ENCODE measurements at regions not wholly inside any gene's neighbourhood (a gene's known extent, or its start where the extent isn't known, plus 50 kb on each side); places are given as distances from the start of the nearest gene placed in this dataset.

DNA sequence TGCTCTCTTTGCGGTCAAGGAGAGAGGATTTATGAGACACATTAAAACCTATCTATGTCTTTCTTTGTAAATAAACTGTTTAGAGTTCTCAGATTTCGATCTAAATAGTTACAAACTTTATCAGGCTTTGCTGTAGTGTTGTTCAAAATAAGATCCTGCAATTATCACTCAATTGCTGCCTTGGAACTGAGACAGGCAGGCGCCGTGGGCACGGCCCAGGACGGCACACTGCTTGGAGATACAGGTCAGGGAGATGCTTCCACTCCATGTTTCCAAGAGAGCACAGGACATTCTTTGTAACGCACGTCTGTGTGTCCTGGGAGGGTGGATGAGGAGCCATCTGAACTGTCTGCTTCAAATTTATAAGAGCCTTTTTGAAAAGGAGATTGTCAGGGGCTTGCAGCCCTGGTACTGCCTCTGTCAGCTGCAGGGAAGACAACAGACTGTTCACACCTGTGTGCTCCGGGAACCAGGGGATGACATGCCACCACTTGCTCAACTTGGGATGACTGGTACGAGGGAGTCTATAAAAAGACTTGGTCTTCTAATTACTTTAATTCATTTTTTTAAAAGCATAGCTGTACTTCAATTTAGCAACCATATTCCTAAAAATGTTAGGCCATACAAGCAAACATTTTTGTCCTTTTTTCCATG is 472.9 kb upstream of the RUNX1 start:
- TF ChIP-seq TAF1 (IDR thresholded peaks at IDR 0.05; ENCODE audit: borderline replicate concordance, low read depth, low read length) (no peak), POLR2A (IDR thresholded peaks at IDR 0.05; ENCODE audit: low read depth, low read length) (no peak), POLR2AphosphoS5 (IDR thresholded peaks at IDR 0.05; ENCODE audit: low read depth, low read length) (no peak)

Measured in GM12892 (cell line).